ENCODE measurements at regions not wholly inside any gene's neighbourhood (a gene's known extent, or its start where the extent isn't known, plus 50 kb on each side); places are given as distances from the start of the nearest gene placed in this dataset.

DNA sequence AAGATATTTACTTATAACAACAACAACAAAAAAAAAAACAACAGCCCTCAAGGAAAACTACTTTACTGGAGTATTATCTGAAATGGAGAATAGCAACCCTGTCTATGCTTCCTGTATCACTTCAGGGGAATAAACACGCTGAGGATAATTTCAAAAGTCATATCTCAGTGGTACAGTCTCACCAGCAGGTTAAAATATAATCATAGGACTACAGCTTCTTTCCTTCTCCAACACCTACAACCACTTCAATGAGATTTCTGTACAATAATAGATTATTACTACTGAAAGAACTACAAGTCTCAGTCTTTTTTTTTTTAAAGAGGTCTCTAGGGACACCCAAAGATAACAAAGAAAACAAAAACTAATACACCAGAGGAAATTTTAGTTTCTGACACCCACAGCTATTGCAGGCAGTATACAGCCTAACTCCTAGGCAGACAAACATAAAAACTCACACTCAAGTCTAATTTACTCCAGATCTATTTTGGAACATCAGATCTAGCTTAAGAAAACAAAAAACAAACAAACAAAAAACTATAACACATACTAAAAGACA is 268.2 kb downstream of the BCHE start:
- ChIA-PET POLR2A (no interaction called here), RAD21 (ENCODE audit: low non-redundant PET in 1 of 2, low total read pairs in 2 of 2, uncharacterized antibody in 2 of 2, unreplicated experiment in 2 of 2) (no interaction called here), CTCF (no interaction called here)
- Histone ChIP-seq H3K9me2 (ENCODE audit: insufficient read depth) (no peaks in the 10 kb centered on the region), H3K4me2 (ENCODE audit: low read length) (no peak overlapping the region), H3K9me3 (ENCODE audit: control insufficient read depth in 1 of 2, insufficient read depth in 1 of 2, low read depth in 1 of 2, low read length in 2 of 2) (no peaks in the 10 kb centered on the region), H4K20me1 (ENCODE audit: insufficient read depth) (no peaks in the 10 kb centered on the region), H3K4me1 (ENCODE audit: control insufficient read depth in 1 of 2, insufficient read depth in 2 of 2, low read length in 2 of 2) (no peaks in the 10 kb centered on the region), H3K79me2 (ENCODE audit: insufficient read depth, low read length) (no peaks in the 10 kb centered on the region), H3K9ac (ENCODE audit: low read length) (no peak overlapping the region), H3K27me3 (ENCODE audit: insufficient read depth, low read length) (no peaks in the 10 kb centered on the region), H2AFZ (ENCODE audit: low read depth, low read length, poor library complexity, severe bottlenecking) (no peak overlapping the region), H3K27ac (ENCODE audit: low read depth, low read length) (no peak overlapping the region), H3K36me3 (ENCODE audit: control insufficient read depth in 1 of 2, insufficient read depth in 2 of 2, low read length in 2 of 2) (no peaks in the 10 kb centered on the region), H3K4me3 (replicated peaks in 1 of 2; ENCODE audit: low read depth in 1 of 2, low read length in 2 of 2) (no peak overlapping the region)
- TF ChIP-seq SP1 (IDR thresholded peaks at IDR 0.05; ENCODE audit: low read depth) = no peak
- TF ChIP-seq, protein P1, sequence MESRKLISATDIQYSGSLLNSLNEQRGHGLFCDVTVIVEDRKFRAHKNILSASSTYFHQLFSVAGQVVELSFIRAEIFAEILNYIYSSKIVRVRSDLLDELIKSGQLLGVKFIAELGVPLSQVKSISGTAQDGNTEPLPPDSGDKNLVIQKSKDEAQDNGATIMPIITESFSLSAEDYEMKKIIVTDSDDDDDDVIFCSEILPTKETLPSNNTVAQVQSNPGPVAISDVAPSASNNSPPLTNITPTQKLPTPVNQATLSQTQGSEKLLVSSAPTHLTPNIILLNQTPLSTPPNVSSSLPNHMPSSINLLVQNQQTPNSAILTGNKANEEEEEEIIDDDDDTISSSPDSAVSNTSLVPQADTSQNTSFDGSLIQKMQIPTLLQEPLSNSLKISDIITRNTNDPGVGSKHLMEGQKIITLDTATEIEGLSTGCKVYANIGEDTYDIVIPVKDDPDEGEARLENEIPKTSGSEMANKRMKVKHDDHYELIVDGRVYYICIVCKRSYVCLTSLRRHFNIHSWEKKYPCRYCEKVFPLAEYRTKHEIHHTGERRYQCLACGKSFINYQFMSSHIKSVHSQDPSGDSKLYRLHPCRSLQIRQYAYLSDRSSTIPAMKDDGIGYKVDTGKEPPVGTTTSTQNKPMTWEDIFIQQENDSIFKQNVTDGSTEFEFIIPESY (IDR thresholded peaks at IDR 0.05; ENCODE audit: extremely low read depth, insufficient replicate concordance, low read length) = no peak
- no peak for TF ChIP-seq ZFX (IDR thresholded peaks at IDR 0.05)
- TF ChIP-seq SIN3A (IDR thresholded peaks at IDR 0.05; ENCODE audit: low read depth) = no peak
- no peak for TF ChIP-seq EZH2 (IDR thresholded peaks at IDR 0.05)
- TF ChIP-seq YY1 (IDR thresholded peaks at IDR 0.05; ENCODE audit: extremely low read depth, insufficient replicate concordance, low read depth, low read length) = no peak
- no peak for TF ChIP-seq POLR2AphosphoS5 (IDR thresholded peaks at IDR 0.05; ENCODE audit: low read depth, low read length)
- BruUV-seq (replicated peaks) = no TSS peak
- ATAC-seq (no peak), DNase-seq (ENCODE audit: low read depth, low spot score) (no peak)
- intact Hi-C loops (cut with micrococcal nuclease) = no loop called here

DNA sequence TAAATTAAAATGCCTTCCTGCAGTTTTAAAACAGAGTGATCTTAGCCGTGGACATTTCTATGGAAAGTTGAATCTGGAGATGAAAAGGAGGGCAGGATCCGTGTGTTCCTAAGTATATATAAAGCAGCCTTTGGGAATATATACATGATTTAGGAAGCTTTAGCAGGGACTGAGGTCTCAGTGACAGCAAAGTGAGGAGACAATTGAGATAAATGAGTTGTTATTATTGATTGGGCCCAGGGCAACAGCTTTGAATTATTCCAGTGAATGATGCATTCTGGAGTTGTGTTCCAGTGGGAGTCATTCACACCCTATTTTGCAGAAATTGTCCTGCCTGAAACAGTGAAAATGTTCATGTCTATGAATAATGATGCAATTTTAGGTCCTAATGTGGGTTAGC is 281.4 kb downstream of the BCHE start:
- H3K79me2 ChIP-seq (ENCODE audit: insufficient read depth, low read length) = no peaks in the 10 kb centered on the region
- H3K4me1 ChIP-seq (ENCODE audit: control insufficient read depth in 1 of 2, insufficient read depth in 2 of 2, low read length in 2 of 2) = no peaks in the 10 kb centered on the region
- POLR2A ChIA-PET = no interaction called here
- H2AFZ ChIP-seq (ENCODE audit: low read depth, low read length, poor library complexity, severe bottlenecking) = no peak overlapping the region
- CTCF ChIA-PET = no interaction called here
- no peaks in the 10 kb centered on the region for H3K27me3 ChIP-seq (ENCODE audit: insufficient read depth, low read length)
- no peak overlapping the region for H3K9ac ChIP-seq (ENCODE audit: low read length)
- ATAC-seq = no peak
- BruUV-seq (replicated peaks) = no TSS peak
- RAD21 ChIA-PET (ENCODE audit: low non-redundant PET in 1 of 2, low total read pairs in 2 of 2, uncharacterized antibody in 2 of 2, unreplicated experiment in 2 of 2) = no interaction called here
- no peak overlapping the region for H3K4me2 ChIP-seq (ENCODE audit: low read length)
- no peaks in the 10 kb centered on the region for H4K20me1 ChIP-seq (ENCODE audit: insufficient read depth)
- H3K4me3 ChIP-seq (replicated peaks in 1 of 2; ENCODE audit: low read depth in 1 of 2, low read length in 2 of 2) = no peak overlapping the region
- DNase-seq (ENCODE audit: low read depth, low spot score) = no peak
- no peaks in the 10 kb centered on the region for H3K36me3 ChIP-seq (ENCODE audit: control insufficient read depth in 1 of 2, insufficient read depth in 2 of 2, low read length in 2 of 2)
- no peak overlapping the region for H3K27ac ChIP-seq (ENCODE audit: low read depth, low read length)
- no peaks in the 10 kb centered on the region; the same call in 1 of the 2 replicates for H3K9me2 ChIP-seq (ENCODE audit: insufficient read depth)
- intact Hi-C loops (cut with micrococcal nuclease) = no loop called here
- no peaks in the 10 kb centered on the region for H3K9me3 ChIP-seq (ENCODE audit: control insufficient read depth in 1 of 2, insufficient read depth in 1 of 2, low read depth in 1 of 2, low read length in 2 of 2)
- TF ChIP-seq SIN3A (IDR thresholded peaks at IDR 0.05; ENCODE audit: low read depth) (no peak), FOSL1 (IDR thresholded peaks at IDR 0.05; ENCODE audit: low read depth) (no peak), SP1 (IDR thresholded peaks at IDR 0.05; ENCODE audit: low read depth) (no peak), EZH2 (IDR thresholded peaks at IDR 0.05) (no peak), JUND (IDR thresholded peaks at IDR 0.05) (no peak), EZH2phosphoT487 (IDR thresholded peaks at IDR 0.05; ENCODE audit: borderline replicate concordance) (no peak), RAD21 (IDR thresholded peaks at IDR 0.05; ENCODE audit: low read depth) (no peak), POLR2A (IDR thresholded peaks at IDR 0.05; ENCODE audit: borderline replicate concordance, extremely low read depth, insufficient read depth, insufficient read length) (no peak), POLR2AphosphoS5 (IDR thresholded peaks at IDR 0.05; ENCODE audit: low read depth, low read length) (no peak), YY1 (IDR thresholded peaks at IDR 0.05; ENCODE audit: extremely low read depth, insufficient replicate concordance, low read depth, low read length) (no peak), ELF1 (IDR thresholded peaks at IDR 0.05; ENCODE audit: borderline replicate concordance, low read depth) (no peak)
- TF ChIP-seq, protein P2, sequence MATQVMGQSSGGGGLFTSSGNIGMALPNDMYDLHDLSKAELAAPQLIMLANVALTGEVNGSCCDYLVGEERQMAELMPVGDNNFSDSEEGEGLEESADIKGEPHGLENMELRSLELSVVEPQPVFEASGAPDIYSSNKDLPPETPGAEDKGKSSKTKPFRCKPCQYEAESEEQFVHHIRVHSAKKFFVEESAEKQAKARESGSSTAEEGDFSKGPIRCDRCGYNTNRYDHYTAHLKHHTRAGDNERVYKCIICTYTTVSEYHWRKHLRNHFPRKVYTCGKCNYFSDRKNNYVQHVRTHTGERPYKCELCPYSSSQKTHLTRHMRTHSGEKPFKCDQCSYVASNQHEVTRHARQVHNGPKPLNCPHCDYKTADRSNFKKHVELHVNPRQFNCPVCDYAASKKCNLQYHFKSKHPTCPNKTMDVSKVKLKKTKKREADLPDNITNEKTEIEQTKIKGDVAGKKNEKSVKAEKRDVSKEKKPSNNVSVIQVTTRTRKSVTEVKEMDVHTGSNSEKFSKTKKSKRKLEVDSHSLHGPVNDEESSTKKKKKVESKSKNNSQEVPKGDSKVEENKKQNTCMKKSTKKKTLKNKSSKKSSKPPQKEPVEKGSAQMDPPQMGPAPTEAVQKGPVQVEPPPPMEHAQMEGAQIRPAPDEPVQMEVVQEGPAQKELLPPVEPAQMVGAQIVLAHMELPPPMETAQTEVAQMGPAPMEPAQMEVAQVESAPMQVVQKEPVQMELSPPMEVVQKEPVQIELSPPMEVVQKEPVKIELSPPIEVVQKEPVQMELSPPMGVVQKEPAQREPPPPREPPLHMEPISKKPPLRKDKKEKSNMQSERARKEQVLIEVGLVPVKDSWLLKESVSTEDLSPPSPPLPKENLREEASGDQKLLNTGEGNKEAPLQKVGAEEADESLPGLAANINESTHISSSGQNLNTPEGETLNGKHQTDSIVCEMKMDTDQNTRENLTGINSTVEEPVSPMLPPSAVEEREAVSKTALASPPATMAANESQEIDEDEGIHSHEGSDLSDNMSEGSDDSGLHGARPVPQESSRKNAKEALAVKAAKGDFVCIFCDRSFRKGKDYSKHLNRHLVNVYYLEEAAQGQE (IDR thresholded peaks at IDR 0.05; ENCODE audit: low read depth) = no peak
- TF ChIP-seq, protein P3, sequence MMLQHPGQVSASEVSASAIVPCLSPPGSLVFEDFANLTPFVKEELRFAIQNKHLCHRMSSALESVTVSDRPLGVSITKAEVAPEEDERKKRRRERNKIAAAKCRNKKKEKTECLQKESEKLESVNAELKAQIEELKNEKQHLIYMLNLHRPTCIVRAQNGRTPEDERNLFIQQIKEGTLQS (IDR thresholded peaks at IDR 0.05) = no peak
- TF ChIP-seq, protein P4, sequence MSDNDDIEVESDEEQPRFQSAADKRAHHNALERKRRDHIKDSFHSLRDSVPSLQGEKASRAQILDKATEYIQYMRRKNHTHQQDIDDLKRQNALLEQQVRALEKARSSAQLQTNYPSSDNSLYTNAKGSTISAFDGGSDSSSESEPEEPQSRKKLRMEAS (IDR thresholded peaks at IDR 0.05) = no peak
